ENCODE measurements at regions not wholly inside any gene's neighbourhood (a gene's known extent, or its start where the extent isn't known, plus 50 kb on each side); places are given as distances from the start of the nearest gene placed in this dataset.

DNA sequence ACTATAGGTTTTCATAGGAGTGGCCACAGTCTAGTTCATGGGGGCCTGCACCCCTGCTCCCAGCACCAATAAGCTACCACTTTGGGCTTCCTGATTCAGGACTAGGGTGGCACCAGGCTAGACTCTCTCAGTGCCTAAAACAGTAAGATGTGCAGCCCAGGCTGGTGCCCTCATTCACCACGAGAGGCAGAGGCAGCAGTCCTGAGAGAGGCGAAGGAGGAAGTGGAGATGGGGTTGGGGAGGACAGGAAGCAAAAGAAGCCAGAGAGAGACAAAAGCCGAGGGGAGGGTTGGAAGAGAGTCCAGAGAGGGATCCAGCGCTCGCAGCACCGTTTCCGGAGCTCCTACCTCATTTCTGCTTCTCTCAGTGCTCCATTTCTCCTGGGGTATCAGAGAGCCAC, 180.9 kb downstream of the MED10 start:
- WGBS = 87% methylated on average over 7 of the region's 7 CpGs
- Histone ChIP-seq H3K27ac (no peak overlapping the region), H3K4me1 (replicated peaks) (no peaks in the 10 kb centered on the region), H3K36me3 (no peaks in the 10 kb centered on the region), H3K27me3 (replicated peaks; ENCODE audit: insufficient read depth) (no peaks in the 10 kb centered on the region), H3K9me3 (no peaks in the 10 kb centered on the region), H3K4me3 (no peak overlapping the region)
- DNase-seq (ENCODE audit: low spot score) = no peak
- TF ChIP-seq POLR2A (IDR thresholded peaks at IDR 0.05) (no peak), POLR2AphosphoS5 (IDR thresholded peaks at IDR 0.05) (no peak)
- TF ChIP-seq, protein P1, sequence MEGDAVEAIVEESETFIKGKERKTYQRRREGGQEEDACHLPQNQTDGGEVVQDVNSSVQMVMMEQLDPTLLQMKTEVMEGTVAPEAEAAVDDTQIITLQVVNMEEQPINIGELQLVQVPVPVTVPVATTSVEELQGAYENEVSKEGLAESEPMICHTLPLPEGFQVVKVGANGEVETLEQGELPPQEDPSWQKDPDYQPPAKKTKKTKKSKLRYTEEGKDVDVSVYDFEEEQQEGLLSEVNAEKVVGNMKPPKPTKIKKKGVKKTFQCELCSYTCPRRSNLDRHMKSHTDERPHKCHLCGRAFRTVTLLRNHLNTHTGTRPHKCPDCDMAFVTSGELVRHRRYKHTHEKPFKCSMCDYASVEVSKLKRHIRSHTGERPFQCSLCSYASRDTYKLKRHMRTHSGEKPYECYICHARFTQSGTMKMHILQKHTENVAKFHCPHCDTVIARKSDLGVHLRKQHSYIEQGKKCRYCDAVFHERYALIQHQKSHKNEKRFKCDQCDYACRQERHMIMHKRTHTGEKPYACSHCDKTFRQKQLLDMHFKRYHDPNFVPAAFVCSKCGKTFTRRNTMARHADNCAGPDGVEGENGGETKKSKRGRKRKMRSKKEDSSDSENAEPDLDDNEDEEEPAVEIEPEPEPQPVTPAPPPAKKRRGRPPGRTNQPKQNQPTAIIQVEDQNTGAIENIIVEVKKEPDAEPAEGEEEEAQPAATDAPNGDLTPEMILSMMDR (IDR thresholded peaks at IDR 0.05) = no peak
- intact Hi-C loops (cut with DNase I) = no loop called here

GRCh38 chr5:6195711-6196358, 182.5 kb downstream of the MED10 start:
- H3K36me3 ChIP-seq = no peaks in the 10 kb centered on the region
- H3K27me3 ChIP-seq (replicated peaks; ENCODE audit: insufficient read depth) = no peaks in the 10 kb centered on the region
- WGBS = 77% methylated on average over 9 of the region's 9 CpGs
- intact Hi-C loops (cut with DNase I) = no loop called here
- no peak overlapping the region for H3K27ac ChIP-seq
- H3K4me1 ChIP-seq (replicated peaks) = no peaks in the 10 kb centered on the region
- H3K4me3 ChIP-seq = no peak overlapping the region
- DNase-seq (ENCODE audit: low spot score) = no peak
- no peaks in the 10 kb centered on the region for H3K9me3 ChIP-seq
- no peak for TF ChIP-seq POLR2AphosphoS5 (IDR thresholded peaks at IDR 0.05)
- TF ChIP-seq, protein P1 (IDR thresholded peaks at IDR 0.05) = no peak
- no peak for TF ChIP-seq POLR2A (IDR thresholded peaks at IDR 0.05)

DNA sequence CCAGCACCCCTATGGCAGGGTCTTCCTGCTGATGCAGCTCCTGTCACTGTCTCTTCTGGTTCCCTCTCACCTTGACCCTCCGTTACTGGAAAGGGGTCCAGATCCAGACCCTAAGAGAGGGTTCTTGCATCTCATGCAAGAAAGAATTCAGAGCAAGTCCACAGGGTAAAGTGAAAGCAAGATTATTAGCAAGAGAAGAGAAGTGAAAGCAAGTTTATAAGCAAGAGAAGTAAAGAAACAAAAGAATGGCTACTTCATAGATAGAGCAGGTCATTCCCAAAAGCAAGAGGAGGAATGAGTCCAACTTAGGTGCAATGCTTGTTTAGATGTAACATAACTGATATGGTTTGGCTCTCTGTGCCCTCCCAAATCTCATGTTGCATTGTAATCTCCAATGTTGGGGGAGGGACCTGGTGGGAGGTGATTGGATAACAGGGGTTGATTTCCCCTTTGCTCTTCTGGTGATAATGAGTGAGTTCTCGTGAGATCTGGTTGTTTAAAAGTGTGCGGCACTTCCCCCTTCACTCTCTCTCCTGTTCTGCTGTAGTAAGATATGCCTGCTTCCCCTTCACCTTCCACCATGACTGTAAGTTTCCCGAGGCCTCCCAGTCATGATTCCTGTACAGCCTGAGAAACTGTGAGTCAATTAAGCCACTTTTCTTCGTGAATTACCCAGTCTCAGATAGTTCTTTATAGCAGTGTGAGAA, 183.3 kb downstream of the MED10 start:
- no peak for DNase-seq (ENCODE audit: low spot score)
- H3K9me3 ChIP-seq = no peaks in the 10 kb centered on the region
- TF ChIP-seq POLR2A (IDR thresholded peaks at IDR 0.05) (no peak), POLR2AphosphoS5 (IDR thresholded peaks at IDR 0.05) (no peak)
- TF ChIP-seq, protein P1 (IDR thresholded peaks at IDR 0.05) = no peak
- no peak overlapping the region for H3K4me3 ChIP-seq
- no peaks in the 10 kb centered on the region for H3K36me3 ChIP-seq
- H3K27ac ChIP-seq = no peak overlapping the region
- intact Hi-C loops (cut with DNase I) = no loop called here
- H3K27me3 ChIP-seq (replicated peaks; ENCODE audit: insufficient read depth) = no peaks in the 10 kb centered on the region
- H3K4me1 ChIP-seq (replicated peaks) = no peaks in the 10 kb centered on the region
- WGBS = 73% methylated on average over 5 of the region's 5 CpGs

DNA sequence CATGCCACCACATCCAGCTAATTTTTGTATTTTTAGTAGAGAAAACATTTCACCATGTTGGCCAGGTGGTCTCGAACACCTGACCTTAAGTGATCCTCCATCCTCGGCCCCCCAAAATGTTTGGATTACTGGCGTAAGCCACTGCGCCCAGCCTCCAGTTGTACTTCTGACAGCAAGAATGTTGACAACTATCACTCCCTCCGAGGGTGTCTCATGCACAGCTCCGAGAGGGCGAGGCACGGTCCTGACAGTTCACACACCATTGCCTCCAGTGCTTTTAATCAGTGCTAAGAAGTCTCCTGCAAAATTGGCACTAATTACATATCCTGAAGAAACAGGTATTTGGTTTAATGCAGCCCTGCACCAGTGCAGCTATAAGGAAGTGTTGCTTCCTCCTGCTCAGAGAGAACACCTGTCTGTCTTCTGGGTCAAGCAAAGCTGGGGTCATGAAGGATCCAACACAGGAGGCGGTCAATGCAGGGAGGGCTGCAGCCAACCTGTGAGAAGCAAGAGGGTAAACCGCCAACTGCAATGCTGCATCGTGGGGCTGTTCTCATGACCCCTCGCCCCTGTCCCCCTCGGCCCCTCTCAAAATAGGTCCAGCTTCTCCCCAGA, 184.0 kb downstream of the MED10 start:
- H3K4me3 ChIP-seq = no peak overlapping the region
- no peak overlapping the region for H3K27ac ChIP-seq
- no peaks in the 10 kb centered on the region for H3K4me1 ChIP-seq (replicated peaks)
- DNase-seq (ENCODE audit: low spot score) = no peak
- H3K27me3 ChIP-seq (replicated peaks; ENCODE audit: insufficient read depth) = no peaks in the 10 kb centered on the region
- intact Hi-C loops (cut with DNase I) = no loop called here
- WGBS = 93% methylated on average over 13 of the region's 13 CpGs
- H3K9me3 ChIP-seq = no peaks in the 10 kb centered on the region
- TF ChIP-seq, protein P1 (IDR thresholded peaks at IDR 0.05) = no peak
- TF ChIP-seq POLR2A (IDR thresholded peaks at IDR 0.05) = no peak
- no peak for TF ChIP-seq POLR2AphosphoS5 (IDR thresholded peaks at IDR 0.05)
- H3K36me3 ChIP-seq = no peaks in the 10 kb centered on the region
